ENCODE measurements at regions not wholly inside any gene's neighbourhood (a gene's known extent, or its start where the extent isn't known, plus 50 kb on each side); places are given as distances from the start of the nearest gene placed in this dataset.

DNA sequence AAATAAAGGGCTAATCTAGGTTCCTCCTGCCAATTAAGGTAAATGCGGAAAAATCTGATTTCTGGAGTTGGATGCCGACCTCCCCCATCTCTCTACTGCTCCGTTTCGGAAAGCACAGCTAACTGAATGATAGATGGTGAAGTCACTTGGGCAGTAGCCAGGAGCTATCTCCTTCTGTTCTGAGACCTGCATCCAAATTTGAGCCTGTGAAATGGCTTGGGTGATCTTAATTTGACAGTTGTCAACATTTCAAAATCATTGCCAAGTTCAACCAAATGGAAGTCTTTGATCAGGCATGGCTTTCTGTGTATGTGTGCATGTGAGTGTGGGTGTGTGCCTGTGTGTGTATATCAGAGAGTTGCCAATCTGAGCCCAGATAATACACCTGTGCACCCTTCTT lies 217.2 kb downstream of the ZNF516 start (continued):
- TF ChIP-seq, protein P1, sequence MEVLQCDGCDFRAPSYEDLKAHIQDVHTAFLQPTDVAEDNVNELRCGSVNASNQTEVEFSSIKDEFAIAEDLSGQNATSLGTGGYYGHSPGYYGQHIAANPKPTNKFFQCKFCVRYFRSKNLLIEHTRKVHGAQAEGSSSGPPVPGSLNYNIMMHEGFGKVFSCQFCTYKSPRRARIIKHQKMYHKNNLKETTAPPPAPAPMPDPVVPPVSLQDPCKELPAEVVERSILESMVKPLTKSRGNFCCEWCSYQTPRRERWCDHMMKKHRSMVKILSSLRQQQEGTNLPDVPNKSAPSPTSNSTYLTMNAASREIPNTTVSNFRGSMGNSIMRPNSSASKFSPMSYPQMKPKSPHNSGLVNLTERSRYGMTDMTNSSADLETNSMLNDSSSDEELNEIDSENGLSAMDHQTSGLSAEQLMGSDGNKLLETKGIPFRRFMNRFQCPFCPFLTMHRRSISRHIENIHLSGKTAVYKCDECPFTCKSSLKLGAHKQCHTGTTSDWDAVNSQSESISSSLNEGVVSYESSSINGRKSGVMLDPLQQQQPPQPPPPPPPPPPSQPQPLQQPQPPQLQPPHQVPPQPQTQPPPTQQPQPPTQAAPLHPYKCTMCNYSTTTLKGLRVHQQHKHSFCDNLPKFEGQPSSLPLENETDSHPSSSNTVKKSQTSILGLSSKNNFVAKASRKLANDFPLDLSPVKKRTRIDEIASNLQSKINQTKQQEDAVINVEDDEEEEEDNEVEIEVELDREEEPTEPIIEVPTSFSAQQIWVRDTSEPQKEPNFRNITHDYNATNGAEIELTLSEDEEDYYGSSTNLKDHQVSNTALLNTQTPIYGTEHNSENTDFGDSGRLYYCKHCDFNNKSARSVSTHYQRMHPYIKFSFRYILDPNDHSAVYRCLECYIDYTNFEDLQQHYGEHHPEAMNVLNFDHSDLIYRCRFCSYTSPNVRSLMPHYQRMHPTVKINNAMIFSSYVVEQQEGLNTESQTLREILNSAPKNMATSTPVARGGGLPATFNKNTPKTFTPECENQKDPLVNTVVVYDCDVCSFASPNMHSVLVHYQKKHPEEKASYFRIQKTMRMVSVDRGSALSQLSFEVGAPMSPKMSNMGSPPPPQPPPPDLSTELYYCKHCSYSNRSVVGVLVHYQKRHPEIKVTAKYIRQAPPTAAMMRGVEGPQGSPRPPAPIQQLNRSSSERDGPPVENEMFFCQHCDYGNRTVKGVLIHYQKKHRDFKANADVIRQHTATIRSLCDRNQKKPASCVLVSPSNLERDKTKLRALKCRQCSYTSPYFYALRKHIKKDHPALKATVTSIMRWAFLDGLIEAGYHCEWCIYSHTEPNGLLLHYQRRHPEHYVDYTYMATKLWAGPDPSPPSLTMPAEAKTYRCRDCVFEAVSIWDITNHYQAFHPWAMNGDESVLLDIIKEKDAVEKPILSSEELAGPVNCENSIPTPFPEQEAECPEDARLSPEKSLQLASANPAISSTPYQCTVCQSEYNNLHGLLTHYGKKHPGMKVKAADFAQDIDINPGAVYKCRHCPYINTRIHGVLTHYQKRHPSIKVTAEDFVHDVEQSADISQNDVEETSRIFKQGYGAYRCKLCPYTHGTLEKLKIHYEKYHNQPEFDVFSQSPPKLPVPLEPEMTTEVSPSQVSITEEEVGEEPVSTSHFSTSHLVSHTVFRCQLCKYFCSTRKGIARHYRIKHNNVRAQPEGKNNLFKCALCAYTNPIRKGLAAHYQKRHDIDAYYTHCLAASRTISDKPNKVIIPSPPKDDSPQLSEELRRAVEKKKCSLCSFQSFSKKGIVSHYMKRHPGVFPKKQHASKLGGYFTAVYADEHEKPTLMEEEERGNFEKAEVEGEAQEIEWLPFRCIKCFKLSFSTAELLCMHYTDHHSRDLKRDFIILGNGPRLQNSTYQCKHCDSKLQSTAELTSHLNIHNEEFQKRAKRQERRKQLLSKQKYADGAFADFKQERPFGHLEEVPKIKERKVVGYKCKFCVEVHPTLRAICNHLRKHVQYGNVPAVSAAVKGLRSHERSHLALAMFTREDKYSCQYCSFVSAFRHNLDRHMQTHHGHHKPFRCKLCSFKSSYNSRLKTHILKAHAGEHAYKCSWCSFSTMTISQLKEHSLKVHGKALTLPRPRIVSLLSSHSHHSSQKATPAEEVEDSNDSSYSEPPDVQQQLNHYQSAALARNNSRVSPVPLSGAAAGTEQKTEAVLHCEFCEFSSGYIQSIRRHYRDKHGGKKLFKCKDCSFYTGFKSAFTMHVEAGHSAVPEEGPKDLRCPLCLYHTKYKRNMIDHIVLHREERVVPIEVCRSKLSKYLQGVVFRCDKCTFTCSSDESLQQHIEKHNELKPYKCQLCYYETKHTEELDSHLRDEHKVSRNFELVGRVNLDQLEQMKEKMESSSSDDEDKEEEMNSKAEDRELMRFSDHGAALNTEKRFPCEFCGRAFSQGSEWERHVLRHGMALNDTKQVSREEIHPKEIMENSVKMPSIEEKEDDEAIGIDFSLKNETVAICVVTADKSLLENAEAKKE (CRISPR knock-in tag; IDR thresholded peaks at IDR 0.05), result no peak
- TF ChIP-seq ZNF114 (CRISPR knock-in tag; IDR thresholded peaks at IDR 0.05) (no peak), EZH2phosphoT487 (IDR thresholded peaks at IDR 0.05; ENCODE audit: unreplicated experiment) (no peak)

- peaks cover 6% of the 10 kb centered on the region; the same call in 2 of the 3 replicates for H3K9me3 Mint-ChIP-seq
- TF ChIP-seq, protein P2, sequence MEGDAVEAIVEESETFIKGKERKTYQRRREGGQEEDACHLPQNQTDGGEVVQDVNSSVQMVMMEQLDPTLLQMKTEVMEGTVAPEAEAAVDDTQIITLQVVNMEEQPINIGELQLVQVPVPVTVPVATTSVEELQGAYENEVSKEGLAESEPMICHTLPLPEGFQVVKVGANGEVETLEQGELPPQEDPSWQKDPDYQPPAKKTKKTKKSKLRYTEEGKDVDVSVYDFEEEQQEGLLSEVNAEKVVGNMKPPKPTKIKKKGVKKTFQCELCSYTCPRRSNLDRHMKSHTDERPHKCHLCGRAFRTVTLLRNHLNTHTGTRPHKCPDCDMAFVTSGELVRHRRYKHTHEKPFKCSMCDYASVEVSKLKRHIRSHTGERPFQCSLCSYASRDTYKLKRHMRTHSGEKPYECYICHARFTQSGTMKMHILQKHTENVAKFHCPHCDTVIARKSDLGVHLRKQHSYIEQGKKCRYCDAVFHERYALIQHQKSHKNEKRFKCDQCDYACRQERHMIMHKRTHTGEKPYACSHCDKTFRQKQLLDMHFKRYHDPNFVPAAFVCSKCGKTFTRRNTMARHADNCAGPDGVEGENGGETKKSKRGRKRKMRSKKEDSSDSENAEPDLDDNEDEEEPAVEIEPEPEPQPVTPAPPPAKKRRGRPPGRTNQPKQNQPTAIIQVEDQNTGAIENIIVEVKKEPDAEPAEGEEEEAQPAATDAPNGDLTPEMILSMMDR (conservative IDR thresholded peaks at IDR 0.05; ENCODE audit: low read depth in 2 of 2), result no peak
- no peak for TF ChIP-seq EZH2phosphoT487 (IDR thresholded peaks at IDR 0.05; ENCODE audit: unreplicated experiment)
- TF ChIP-seq, protein P1 (CRISPR knock-in tag; IDR thresholded peaks at IDR 0.05), result no peak
- TF ChIP-seq NANOG (IDR thresholded peaks at IDR 0.05; ENCODE audit: borderline replicate concordance), result no peak
- no peak for TF ChIP-seq ZNF114 (CRISPR knock-in tag; IDR thresholded peaks at IDR 0.05)
- no peak for TF ChIP-seq ZNF331 (CRISPR knock-in tag; IDR thresholded peaks at IDR 0.05; ENCODE audit: low read depth)
- no peak for TF ChIP-seq POLR2AphosphoS5 (IDR thresholded peaks at IDR 0.05; ENCODE audit: low read depth)
Measured at GRCh38 chr18:76275727-76276313, 219.2 kb downstream of the ZNF516 start.

More at GRCh38 chr18:76275727-76276313, 219.2 kb downstream of the ZNF516 start:
- no peak overlapping the region for H3K4me3 Mint-ChIP-seq
- ATAC-seq, result no peak
- H3K36me3 ChIP-seq (ENCODE audit: insufficient read depth), result no peaks in the 10 kb centered on the region
- no peak overlapping the region for H3K27ac Mint-ChIP-seq
- no peaks in the 10 kb centered on the region for H3K27me3 ChIP-seq (ENCODE audit: insufficient read depth)
- no peaks in the 10 kb centered on the region for H3F3A ChIP-seq (replicated peaks; ENCODE audit: low read depth)
- H4K20me1 ChIP-seq (replicated peaks; ENCODE audit: insufficient read depth), result no peaks in the 10 kb centered on the region
- no peak overlapping the region for H3K4me2 ChIP-seq
- no peaks in the 10 kb centered on the region for H3K79me2 ChIP-seq (replicated peaks; ENCODE audit: insufficient read depth)
- H3K4me1 ChIP-seq (ENCODE audit: insufficient read depth), result no peaks in the 10 kb centered on the region
- peaks cover 4% of the 10 kb centered on the region; the same call in 1 of the 2 replicates for H3K9me2 ChIP-seq (ENCODE audit: insufficient read depth)
- no peak overlapping the region for H2AFZ ChIP-seq
- peaks cover 4% of the 10 kb centered on the region for H3K27me3 Mint-ChIP-seq (ENCODE audit: insufficient read depth, low read depth, poor library complexity)
- H3K27ac ChIP-seq (ENCODE audit: low read depth), result no peak overlapping the region
- H3K4me3 ChIP-seq, result no peak overlapping the region
- H3K36me3 Mint-ChIP-seq (ENCODE audit: low read depth), result no peaks in the 10 kb centered on the region
- DNase-seq (ENCODE audit: low spot score), result no peak
- H3K4me1 Mint-ChIP-seq, result no peaks in the 10 kb centered on the region; the same call in 2 of the 3 replicates

All from GM23338 (cell line).